Heart left ventricle (tissue), 13 donors: ENCODE measurements at regions not wholly inside any gene's neighbourhood (a gene's known extent, or its start where the extent isn't known, plus 50 kb on each side); places are given as distances from the start of the nearest gene placed in this dataset.

Source experiments
- CTCF ChIP-seq, 12 donors: fragments of 200-600 bp; sonication (generic) in 4 of 12; IDR thresholded peaks; one replicate each; pipeline versions ENCODE4 v1.5.0 to v1.8.0; 2018 to 2022; ENCODE audit warnings: antibody characterized with exemption in 12 of 12, mild to moderate bottlenecking in 5 of 12
- POLR2A ChIP-seq, 2 donors: fragments of 450-650 bp; IDR thresholded peaks; one replicate each; pipeline ENCODE4 v1.6.1; 2017; ENCODE audit warnings: antibody characterized with exemption in 2 of 2, mild to moderate bottlenecking in 2 of 2, moderate library complexity in 2 of 2
- donor health status: ischemic (EF 13 %, LVEDD 7.1; RV severe dilation, severe dysfunction).
- donor health status: DM: no; HTN: yes; CAD: no.
- donor health status: DM: no; HTN: no; CAD: no.
- donor health status: ischemic (EF 25% LVEDD 6.9; RV normal size, moderate dysfunction).
- donor health status: ischemic (EF 25% LVEDD 5.7; RV mildly dilated, moderate dysfunction).
- donor health status: ischemic (EF 35%, LVEDD 5.7; RV mildly dilated, moderate dysfunction).
- donor health status: nonischemic (EF 11% LVEDD 7.7; RV severe dilation, severe dysfunction).
- donor health status: DM: yes; HTN: yes; CAD: no.
- donor health status: PGD.
- donor health status: ischemic (EF 29% LVEDD 5.4; RV normal size, mild dysfunction).
- donor health status: nonischemic (EF 23%, LVEDD 6.1; RV moderate dilation, normal function).

GRCh38 chr9:89826186-89826585 lies 221.4 kb downstream of the GADD45G start:
- TF ChIP-seq POLR2A (IDR thresholded peaks at IDR 0.05) = no peak
- TF ChIP-seq CTCF (IDR thresholded peaks at IDR 0.05) = no peak
